ENCODE measurements at regions not wholly inside any gene's neighbourhood (a gene's known extent, or its start where the extent isn't known, plus 50 kb on each side); places are given as distances from the start of the nearest gene placed in this dataset.

- H4K20me1 ChIP-seq (ENCODE audit: insufficient read depth, low read length): no peaks in the 10 kb centered on the region
- ATAC-seq (no peak), DNase-seq (ENCODE audit: low spot score) (no peak), FAIRE-seq (no peak)
- ChIA-PET CTCF (ENCODE audit: low intra/inter-chr PET ratio, low total read pairs) (no interaction called here), POLR2A (no interaction called here)
- no peak overlapping the region for H3K4me3 ChIP-seq (replicated peaks in 1 of 3; ENCODE audit: insufficient read depth in 1 of 3, low read depth in 2 of 3, low read length in 3 of 3)
- H3K4me1 ChIP-seq (ENCODE audit: insufficient read depth, low read length): no peaks in the 10 kb centered on the region
- no peaks in the 10 kb centered on the region for H3K36me3 ChIP-seq (replicated peaks in 1 of 2; ENCODE audit: control insufficient read depth in 1 of 2, insufficient read depth in 2 of 2, low read length in 2 of 2)
- no peaks in the 10 kb centered on the region for H3K79me2 ChIP-seq (ENCODE audit: insufficient read depth, low read length)
- H3K27ac ChIP-seq (ENCODE audit: extremely low read length, insufficient read depth, low read length): no peak overlapping the region
- in situ Hi-C loops (cut with HindIII; ENCODE audit: extremely low pct_ligation_motif_present, low pct_unique_long_range_greater_than_20kb): no loop called here
- no TSS peak for BruUV-seq (replicated peaks)
- H3K4me2 ChIP-seq (ENCODE audit: low read depth, low read length): no peak overlapping the region
- TF ChIP-seq SMAD3 (CRISPR knock-in tag; IDR thresholded peaks at IDR 0.05) (no peak), MTF1 (CRISPR knock-in tag; IDR thresholded peaks at IDR 0.05) (no peak), CENPX (CRISPR knock-in tag; IDR thresholded peaks at IDR 0.05) (no peak), ZNF382 (CRISPR knock-in tag; IDR thresholded peaks at IDR 0.05; ENCODE audit: borderline replicate concordance) (no peak), TAF1 (CRISPR knock-in tag; IDR thresholded peaks at IDR 0.05) (no peak), KDM3A (CRISPR knock-in tag; IDR thresholded peaks at IDR 0.05; ENCODE audit: low read depth) (no peak), PAF1 (CRISPR knock-in tag; IDR thresholded peaks at IDR 0.05) (no peak)
- 42% methylated on average over 17 of the region's 17 CpGs for WGBS (ENCODE audit: low lambda C conversion rate)
- peaks cover 0 to 1% of the 10 kb centered on the region in 2 experiments; a peak in 1 of 5 replicates for H3K27me3 ChIP-seq (ENCODE audit: control insufficient read depth in 1 of 2, insufficient read depth in 2 of 2, low read length in 2 of 2)
- no peak overlapping the region for H2AFZ ChIP-seq (ENCODE audit: low read length)
- no peaks in the 10 kb centered on the region for H3K9me3 ChIP-seq (ENCODE audit: low read length)
- H3K9ac ChIP-seq (ENCODE audit: insufficient read depth, low read depth, low read length): no peak overlapping the region
- intact Hi-C loops (cut with micrococcal nuclease; ENCODE audit: unreplicated experiment): no loop called here
Observed at GRCh38 chr9:107737987-107738743, 248.6 kb upstream of the KLF4 start.

DNA sequence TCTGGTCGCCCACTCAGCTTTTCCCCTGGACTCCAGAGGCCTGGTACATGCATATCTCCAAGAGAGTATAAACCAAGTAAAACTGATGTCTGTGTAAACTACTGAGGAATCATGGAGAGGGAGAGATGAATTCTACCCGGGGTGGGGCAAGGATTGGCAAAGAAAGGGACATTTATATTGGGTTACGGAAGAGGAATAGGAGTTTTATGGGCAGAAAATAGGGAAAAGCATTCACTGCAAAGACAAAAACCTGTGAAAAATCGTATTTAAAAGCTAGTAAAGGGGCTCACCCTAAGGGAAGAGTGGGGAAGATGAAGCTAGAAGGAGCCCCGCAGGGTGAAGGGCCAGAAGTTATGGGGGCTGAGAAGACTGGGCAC is 248.0 kb upstream of the KLF4 start:
- peaks cover 0 to 1% of the 10 kb centered on the region in 2 experiments; a peak in 1 of 5 replicates for H3K27me3 ChIP-seq (ENCODE audit: control insufficient read depth in 1 of 2, insufficient read depth in 2 of 2, low read length in 2 of 2)
- in situ Hi-C loops (cut with HindIII; ENCODE audit: extremely low pct_ligation_motif_present, low pct_unique_long_range_greater_than_20kb) (no loop called here), intact Hi-C loops (cut with micrococcal nuclease; ENCODE audit: unreplicated experiment) (no loop called here)
- no peaks in the 10 kb centered on the region for H3K36me3 ChIP-seq (replicated peaks in 1 of 2; ENCODE audit: control insufficient read depth in 1 of 2, insufficient read depth in 2 of 2, low read length in 2 of 2)
- H3K4me2 ChIP-seq (ENCODE audit: low read depth, low read length): no peak overlapping the region
- WGBS (ENCODE audit: low lambda C conversion rate): 41% methylated on average over 5 of the region's 5 CpGs
- H3K4me1 ChIP-seq (ENCODE audit: insufficient read depth, low read length): no peaks in the 10 kb centered on the region
- no peaks in the 10 kb centered on the region for H3K9me3 ChIP-seq (ENCODE audit: low read length)
- no peaks in the 10 kb centered on the region for H3K79me2 ChIP-seq (ENCODE audit: insufficient read depth, low read length)
- H3K27ac ChIP-seq (ENCODE audit: extremely low read length, insufficient read depth, low read length): no peak overlapping the region
- ATAC-seq: no peak
- BruUV-seq (replicated peaks): no TSS peak
- DNase-seq (ENCODE audit: low spot score): no peak
- ChIA-PET POLR2A (no interaction called here), CTCF (ENCODE audit: low intra/inter-chr PET ratio, low total read pairs) (no interaction called here)
- H2AFZ ChIP-seq (ENCODE audit: low read length): no peak overlapping the region
- no peaks in the 10 kb centered on the region for H4K20me1 ChIP-seq (ENCODE audit: insufficient read depth, low read length)
- H3K9ac ChIP-seq (ENCODE audit: insufficient read depth, low read depth, low read length): no peak overlapping the region
- FAIRE-seq: no peak
- H3K4me3 ChIP-seq (replicated peaks in 1 of 3; ENCODE audit: insufficient read depth in 1 of 3, low read depth in 2 of 3, low read length in 3 of 3): no peak overlapping the region
- TF ChIP-seq ZNF350 (CRISPR knock-in tag; IDR thresholded peaks at IDR 0.05; ENCODE audit: borderline replicate concordance, low read depth) (no peak), ZNF256 (CRISPR knock-in tag; conservative IDR thresholded peaks at IDR 0.05) (no peak), ZNF790 (CRISPR knock-in tag; IDR thresholded peaks at IDR 0.05; ENCODE audit: borderline replicate concordance) (no peak), BRD4 (CRISPR knock-in tag; IDR thresholded peaks at IDR 0.05) (no peak), ARID3A (IDR thresholded peaks at IDR 0.05; ENCODE audit: low read depth, low read length) (no peak)
- TF ChIP-seq, protein P1, sequence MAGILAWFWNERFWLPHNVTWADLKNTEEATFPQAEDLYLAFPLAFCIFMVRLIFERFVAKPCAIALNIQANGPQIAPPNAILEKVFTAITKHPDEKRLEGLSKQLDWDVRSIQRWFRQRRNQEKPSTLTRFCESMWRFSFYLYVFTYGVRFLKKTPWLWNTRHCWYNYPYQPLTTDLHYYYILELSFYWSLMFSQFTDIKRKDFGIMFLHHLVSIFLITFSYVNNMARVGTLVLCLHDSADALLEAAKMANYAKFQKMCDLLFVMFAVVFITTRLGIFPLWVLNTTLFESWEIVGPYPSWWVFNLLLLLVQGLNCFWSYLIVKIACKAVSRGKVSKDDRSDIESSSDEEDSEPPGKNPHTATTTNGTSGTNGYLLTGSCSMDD (CRISPR knock-in tag; IDR thresholded peaks at IDR 0.05): no peak

All from HepG2 (cell line).